AG10803 (cell line): ENCODE measurements at regions not wholly inside any gene's neighbourhood (a gene's known extent, or its start where the extent isn't known, plus 50 kb on each side); places are given as distances from the start of the nearest gene placed in this dataset.

ENCODE experiments used
- DNase-seq: peaks from one replicate; pipeline ENCODE4 v3.0.0; 2010; ENCODE audit warnings: low read depth
- H3K4me3 ChIP-seq: 2 replicates; pipeline ENCODE4 v1.5.1; 2011; ENCODE audit warnings: mild to moderate bottlenecking, low read length, control low read depth
- CTCF ChIP-seq: conservative IDR thresholded peaks from 2 replicates; pipeline ENCODE4 v1.5.1; 2011; ENCODE audit warnings: mild to moderate bottlenecking, low read length, control low read depth, inconsistent platforms

GRCh38 chr2:7711167-7711566 lies 794.0 kb downstream of the RNF144A start:
- no peak overlapping the region for H3K4me3 ChIP-seq
- DNase-seq: no peak
- no peak for TF ChIP-seq CTCF

DNA sequence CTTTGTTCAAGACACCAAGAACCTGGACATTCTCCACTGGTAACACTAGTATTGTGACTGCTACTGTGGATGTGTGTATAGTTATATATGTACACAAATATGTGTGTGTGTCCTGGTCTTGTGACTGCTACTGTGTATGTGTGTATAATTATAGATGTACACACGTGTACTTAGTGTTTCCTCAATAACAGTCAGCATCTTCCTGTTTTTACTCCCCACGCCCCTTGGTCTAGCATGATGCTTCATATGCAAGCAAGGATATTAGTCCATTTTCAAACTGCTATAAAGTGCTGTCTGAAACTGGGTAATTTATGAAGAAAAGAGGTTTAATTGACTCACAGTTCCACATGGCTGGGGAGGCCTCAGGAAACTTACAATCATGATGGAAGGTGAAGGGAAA lies 802.7 kb downstream of the RNF144A start:
- no peak for DNase-seq
- H3K4me3 ChIP-seq: no peak overlapping the region
- no peak for TF ChIP-seq CTCF

- no peak for DNase-seq
- no peak for TF ChIP-seq CTCF
- H3K4me3 ChIP-seq: no peak overlapping the region
Observed at GRCh38 chr2:7721413-7721995, 804.3 kb downstream of the RNF144A start.

DNA sequence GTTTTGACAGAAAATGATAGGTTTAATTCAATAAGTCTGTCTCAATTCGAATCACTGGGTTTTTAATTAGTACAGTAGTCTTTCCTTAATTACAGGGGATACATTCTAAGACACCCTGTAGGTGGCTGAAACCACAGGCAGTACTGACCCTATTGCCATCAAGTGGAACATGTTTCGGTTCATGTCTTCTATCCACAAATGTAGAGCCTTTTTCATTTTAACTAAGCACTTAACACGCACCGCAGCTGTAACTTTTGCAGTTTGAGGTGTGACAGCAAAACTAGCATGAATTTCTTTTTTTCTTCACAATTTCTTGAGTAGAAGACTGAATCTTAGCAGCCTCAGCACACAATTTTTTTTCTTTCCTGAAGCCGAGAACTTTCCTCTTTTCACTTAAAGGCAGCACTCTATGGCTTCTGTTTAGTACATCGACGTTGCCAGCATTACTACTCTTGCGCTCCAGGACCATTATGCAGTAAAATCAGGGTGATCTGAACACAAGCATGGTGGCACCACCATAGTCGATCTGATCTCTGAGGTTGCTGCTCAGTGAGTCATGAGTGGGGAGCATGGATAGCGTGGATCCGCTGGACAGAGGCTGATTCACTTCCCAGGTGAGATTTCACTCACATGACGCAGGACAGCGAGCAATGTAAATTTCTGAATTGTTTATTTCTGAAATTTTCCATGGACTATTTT lies 805.1 kb downstream of the RNF144A start:
- no peak for DNase-seq
- no peak for TF ChIP-seq CTCF
- no peak overlapping the region for H3K4me3 ChIP-seq

DNA sequence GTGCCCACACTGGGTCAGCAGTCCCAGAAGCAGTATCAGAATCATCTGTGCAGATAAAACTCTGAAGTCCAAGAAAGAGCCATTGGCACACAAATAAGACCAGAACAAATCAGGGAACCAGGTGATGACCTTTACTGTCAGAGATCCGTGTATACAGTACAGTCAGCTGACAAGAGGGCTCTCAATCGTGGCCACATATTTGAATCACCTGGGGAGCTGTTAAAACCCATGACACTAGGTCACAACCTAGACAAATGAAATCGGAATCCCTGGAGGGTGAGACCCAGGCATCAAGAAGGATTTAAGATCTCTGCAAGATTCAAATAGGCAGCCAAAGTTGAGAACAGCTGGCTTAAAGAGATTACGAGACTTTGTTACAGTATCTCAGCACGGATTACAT lies 807.1 kb downstream of the RNF144A start:
- no peak overlapping the region for H3K4me3 ChIP-seq
- TF ChIP-seq CTCF: no peak
- DNase-seq: no peak

DNA sequence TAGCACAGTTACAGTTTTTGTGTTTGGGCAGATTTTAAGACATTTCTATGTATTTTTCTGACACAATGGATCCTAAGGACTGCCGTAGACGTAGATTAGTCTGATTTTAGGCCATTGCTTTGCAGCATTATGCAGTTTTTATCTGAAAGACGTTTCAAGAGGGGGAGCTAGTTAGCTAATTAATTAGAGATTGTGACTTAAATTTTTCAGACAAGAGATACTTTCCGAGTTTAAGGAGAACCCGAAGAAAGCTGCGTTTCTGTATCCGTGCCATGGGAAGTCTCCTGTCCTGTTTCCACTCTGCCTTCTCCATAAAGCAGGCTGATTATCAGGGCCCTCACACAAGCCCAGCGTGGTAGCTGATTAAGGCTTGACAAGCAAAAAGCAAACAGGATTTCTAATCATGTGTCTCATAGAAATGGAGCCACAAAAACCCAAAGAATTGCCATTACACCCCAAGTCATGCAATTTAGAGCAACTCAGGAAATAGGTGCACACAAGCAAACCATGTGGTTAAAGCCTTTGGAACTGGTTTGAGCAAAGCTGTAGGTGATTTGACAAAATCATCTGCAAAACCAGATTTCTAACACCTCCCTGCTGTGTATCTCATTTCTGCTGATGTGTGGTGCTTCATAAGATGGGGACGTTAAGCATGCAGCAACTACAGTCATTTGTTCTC lies 808.1 kb downstream of the RNF144A start:
- peak; percentile 18; the same call in 1 of the 2 replicates for TF ChIP-seq CTCF
- peak; percentile 39 for DNase-seq
- H3K4me3 ChIP-seq: no peak overlapping the region

GRCh38 chr2:7725850-7726242 lies 808.6 kb downstream of the RNF144A start:
- no peak overlapping the region for H3K4me3 ChIP-seq
- TF ChIP-seq CTCF: no peak
- DNase-seq: peak; percentile 34
